ENCODE measurements at regions not wholly inside any gene's neighbourhood (a gene's known extent, or its start where the extent isn't known, plus 50 kb on each side); places are given as distances from the start of the nearest gene placed in this dataset.
"Not testable (repeated sequence)": the region's sequence is repeated elsewhere in the genome, so short reads cannot be mapped to it uniquely, and the experiment has no call there.

DNA sequence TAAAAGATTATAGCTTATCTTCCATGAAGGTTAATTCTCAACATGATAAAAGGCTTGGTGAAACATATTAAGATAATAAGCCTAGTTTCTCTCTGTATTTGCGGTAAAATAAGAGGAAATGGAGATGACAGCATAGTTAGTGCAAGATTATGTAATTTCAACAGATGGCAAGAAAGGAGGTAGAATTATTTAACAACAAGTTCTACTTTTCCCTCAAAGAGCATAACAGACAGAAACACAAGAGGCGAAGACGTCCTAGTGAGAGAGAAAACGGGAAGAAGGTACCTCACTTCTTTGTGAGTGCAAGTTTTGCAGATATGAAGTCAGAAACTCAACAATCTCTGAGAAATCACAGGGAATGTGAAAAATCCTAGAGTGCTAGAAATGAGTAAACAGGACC is 144.8 kb upstream of the ADCY2 start:
- DNase-seq (ENCODE audit: low spot score), result no peak
- in situ Hi-C loops (cut with MboI; ENCODE audit: low sequenced_read_pairs, unreplicated experiment), result no loop called here
- TF ChIP-seq, protein P1, sequence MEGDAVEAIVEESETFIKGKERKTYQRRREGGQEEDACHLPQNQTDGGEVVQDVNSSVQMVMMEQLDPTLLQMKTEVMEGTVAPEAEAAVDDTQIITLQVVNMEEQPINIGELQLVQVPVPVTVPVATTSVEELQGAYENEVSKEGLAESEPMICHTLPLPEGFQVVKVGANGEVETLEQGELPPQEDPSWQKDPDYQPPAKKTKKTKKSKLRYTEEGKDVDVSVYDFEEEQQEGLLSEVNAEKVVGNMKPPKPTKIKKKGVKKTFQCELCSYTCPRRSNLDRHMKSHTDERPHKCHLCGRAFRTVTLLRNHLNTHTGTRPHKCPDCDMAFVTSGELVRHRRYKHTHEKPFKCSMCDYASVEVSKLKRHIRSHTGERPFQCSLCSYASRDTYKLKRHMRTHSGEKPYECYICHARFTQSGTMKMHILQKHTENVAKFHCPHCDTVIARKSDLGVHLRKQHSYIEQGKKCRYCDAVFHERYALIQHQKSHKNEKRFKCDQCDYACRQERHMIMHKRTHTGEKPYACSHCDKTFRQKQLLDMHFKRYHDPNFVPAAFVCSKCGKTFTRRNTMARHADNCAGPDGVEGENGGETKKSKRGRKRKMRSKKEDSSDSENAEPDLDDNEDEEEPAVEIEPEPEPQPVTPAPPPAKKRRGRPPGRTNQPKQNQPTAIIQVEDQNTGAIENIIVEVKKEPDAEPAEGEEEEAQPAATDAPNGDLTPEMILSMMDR (IDR thresholded peaks at IDR 0.05; ENCODE audit: borderline replicate concordance, control extremely low read depth, extremely low read depth, insufficient read depth, missing control alignments), result no peak

DNA sequence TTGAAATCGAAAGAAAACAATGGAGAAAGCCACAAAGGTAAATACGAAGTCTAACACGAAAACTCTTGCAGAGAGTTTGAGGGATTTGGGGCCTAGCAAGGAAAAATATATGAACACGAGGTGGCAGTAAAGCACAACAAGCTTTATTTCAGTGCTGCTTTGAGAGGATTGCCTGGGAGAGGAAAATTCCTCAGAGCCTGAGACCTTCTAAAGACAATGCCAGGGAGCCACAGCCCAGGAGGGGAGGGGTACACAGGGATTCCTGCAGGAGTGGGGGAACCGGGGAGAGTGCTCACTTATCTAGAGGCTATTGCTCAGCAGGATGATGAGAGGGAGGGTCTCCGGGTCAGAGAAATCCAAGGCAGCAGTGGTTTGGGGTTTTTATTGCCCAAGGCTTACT is 134.9 kb upstream of the ADCY2 start:
- no peak for DNase-seq (ENCODE audit: low spot score)
- TF ChIP-seq, protein P1 (IDR thresholded peaks at IDR 0.05; ENCODE audit: borderline replicate concordance, control extremely low read depth, extremely low read depth, insufficient read depth, missing control alignments), result peak; percentile 21
- in situ Hi-C loops (cut with MboI; ENCODE audit: low sequenced_read_pairs, unreplicated experiment), result no loop called here

DNA sequence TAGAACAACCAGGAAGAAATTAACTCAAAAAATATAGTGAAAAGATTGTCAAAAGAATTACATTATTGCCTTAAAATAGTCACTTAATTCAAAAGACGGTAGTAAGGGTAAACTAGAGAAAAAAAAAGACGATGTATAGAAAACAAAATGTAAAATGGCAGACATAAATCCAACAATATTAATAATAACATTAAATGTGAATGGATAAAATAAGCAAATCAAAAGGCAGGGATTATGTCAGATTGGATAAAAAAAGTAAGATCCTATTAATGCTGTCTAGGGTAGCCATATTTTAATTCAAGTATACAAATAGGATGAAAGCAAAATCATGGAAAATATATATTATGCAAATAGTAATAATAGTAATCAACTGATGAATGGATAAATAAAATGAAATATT is 134.0 kb upstream of the ADCY2 start:
- in situ Hi-C loops (cut with MboI; ENCODE audit: low sequenced_read_pairs, unreplicated experiment), result no loop called here
- DNase-seq (ENCODE audit: low spot score), result no peak
- TF ChIP-seq, protein P1 (IDR thresholded peaks at IDR 0.05; ENCODE audit: borderline replicate concordance, control extremely low read depth, extremely low read depth, insufficient read depth, missing control alignments), result no peak

DNA sequence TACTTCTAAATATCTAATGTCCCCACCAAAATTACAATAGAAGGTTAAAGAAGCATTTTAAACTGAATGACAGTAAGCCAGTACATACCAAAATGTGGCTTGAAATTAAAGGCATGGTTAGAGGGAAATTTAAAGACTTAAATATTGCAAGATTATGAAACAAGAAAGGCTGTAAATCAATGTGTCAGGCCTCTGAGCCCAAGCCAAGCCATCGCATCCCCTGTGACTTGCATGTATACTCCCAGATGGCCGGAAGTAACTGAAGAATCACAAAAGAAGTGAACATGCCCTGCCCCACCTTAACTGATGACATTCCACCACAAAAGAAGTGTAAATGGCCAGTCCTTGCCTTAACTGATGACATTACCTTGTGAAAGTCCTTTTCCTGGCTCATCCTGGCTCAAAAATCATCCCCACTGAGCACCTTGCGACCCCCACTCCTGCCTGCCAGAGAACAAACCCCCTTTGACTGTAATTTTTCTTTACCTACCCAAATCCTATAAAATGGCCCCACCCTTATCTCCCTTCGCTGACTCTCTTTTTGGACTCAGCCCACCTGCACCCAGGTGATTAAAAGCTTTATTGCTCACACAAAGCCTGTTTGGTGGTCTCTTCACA is 132.4 kb upstream of the ADCY2 start:
- in situ Hi-C loops (cut with MboI; ENCODE audit: low sequenced_read_pairs, unreplicated experiment); DNase-seq (ENCODE audit: low spot score): not testable (repeated sequence)

DNA sequence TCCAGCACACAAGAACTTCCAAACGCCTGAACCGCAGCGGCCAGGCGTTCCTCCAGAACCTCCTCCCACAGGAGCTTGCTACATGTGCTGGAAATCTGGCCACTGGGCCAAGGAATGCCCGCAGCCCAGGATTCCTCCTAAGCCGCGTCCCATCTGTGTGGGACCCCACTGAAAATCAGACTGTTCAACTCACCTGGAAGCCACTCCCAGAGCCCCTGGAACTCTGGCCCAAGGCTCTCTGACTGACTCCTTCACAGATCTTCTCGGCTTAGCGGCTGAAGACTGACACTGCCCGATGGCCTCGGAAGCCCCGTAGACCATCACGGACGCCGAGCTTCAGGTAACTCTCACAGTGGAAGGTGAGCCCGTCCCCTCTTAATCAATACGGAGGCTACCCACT is 130.2 kb upstream of the ADCY2 start:
- in situ Hi-C loops (cut with MboI; ENCODE audit: low sequenced_read_pairs, unreplicated experiment); DNase-seq (ENCODE audit: low spot score): not testable (repeated sequence)

DNA sequence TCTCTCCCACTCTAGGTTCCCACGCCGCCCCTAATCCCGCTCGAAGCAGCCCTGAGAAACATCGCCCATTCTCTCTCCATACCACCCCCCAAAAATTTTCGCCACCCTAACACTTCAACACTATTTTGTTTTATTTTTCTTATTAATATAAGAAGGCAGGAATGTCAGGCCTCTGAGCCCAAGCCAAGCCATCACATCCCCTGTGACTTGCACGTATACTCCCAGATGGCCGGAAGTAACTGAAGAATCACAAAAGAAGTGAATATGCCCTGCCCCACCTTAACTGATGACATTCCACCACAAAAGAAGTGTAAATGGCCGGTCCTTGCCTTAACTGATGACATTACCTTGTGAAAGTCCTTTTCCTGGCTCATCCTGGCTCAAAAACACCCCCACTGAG is 127.2 kb upstream of the ADCY2 start:
- DNase-seq (ENCODE audit: low spot score); in situ Hi-C loops (cut with MboI; ENCODE audit: low sequenced_read_pairs, unreplicated experiment): not testable (repeated sequence)

DNA sequence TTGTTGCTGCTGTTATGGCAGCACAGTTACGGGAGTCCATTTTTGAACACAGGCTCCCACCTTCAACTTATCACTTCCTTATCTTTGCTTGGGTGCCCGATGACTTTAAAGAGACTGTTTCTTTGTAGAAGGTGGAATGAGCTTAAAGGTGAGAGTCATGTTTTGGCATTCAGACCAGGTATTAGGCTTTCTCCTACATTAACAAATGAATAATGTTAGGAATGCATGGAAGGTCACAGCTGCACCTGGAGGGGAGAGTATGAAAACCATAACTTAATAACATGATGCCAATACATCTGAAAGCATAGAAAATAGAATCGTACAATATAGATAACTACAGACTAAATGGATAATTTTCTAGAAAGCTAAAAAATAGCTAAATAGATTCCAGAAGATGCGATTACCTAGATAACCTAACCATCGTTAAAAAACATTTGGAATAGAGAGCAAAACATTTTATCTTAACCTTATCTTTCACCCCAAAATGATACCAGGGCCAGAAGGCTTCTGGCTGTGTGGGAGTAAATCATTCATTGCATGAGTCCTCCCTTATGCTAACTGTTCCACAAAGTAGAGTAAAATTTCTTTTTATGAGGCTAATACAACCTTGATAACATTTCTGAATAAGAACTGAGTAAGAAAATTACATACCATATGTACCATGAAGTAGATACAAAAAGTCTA is 126.2 kb upstream of the ADCY2 start:
- DNase-seq (ENCODE audit: low spot score), result no peak
- TF ChIP-seq, protein P1 (IDR thresholded peaks at IDR 0.05; ENCODE audit: borderline replicate concordance, control extremely low read depth, extremely low read depth, insufficient read depth, missing control alignments), result no peak
- in situ Hi-C loops (cut with MboI; ENCODE audit: low sequenced_read_pairs, unreplicated experiment), result no loop called here

DNA sequence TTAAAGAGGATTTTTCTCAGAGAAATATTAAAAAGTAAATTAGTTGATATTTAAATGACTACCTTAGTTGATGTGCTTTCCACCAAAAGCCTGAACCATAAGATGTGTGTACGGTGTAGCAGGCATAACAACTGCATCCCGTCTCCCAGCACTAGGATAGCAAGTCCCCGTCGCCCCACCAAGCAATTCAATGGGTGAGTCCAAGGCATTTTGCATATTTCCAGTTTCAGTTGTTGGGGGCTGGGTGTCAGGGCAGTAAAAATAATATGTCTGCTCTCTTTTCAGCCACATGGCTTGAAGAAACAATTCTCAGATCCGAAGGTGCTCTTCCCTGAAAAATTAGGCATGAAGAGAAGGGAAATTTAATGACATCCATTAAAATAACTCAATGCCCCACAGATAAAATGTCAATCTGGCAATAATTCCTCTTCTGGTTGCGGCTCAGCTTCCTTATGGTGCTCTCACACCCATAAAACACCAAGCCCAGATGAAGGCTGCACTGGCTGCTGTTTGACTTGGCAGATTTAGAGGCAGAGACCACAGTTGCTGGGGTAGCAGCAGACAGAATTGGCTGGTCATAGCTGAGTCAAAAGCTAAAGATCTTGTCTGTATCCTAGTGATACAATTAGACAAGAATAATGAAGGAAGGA is 124.4 kb upstream of the ADCY2 start:
- DNase-seq (ENCODE audit: low spot score), result no peak
- in situ Hi-C loops (cut with MboI; ENCODE audit: low sequenced_read_pairs, unreplicated experiment), result no loop called here
- TF ChIP-seq, protein P1 (IDR thresholded peaks at IDR 0.05; ENCODE audit: borderline replicate concordance, control extremely low read depth, extremely low read depth, insufficient read depth, missing control alignments), result no peak

Measured in GM13976 (cell line).